Panc1 (cell line): ENCODE measurements at regions not wholly inside any gene's neighbourhood (a gene's known extent, or its start where the extent isn't known, plus 50 kb on each side); places are given as distances from the start of the nearest gene placed in this dataset.

Experiments
- ATAC-seq: fragments of 200-7000 bp; cut with Tn5 transposase; 2 replicates; pipeline ENCODE4 v1.9.1; 2020; ENCODE audit warnings: mild to moderate bottlenecking, moderate library complexity
- BruUV-seq: library from RNA; stranded (reverse); fragments of 400-500 nt; replicated peaks from 2 replicates; lab custom pipeline; 2021; lab: Mats Ljungman, UMichigan
- CTCF ChIA-PET: fragments of 300-600 bp; sonication (Branson Sonifier 250); formaldehyde crosslinking; loops from one replicate; lab custom pipeline; 2022; ENCODE audit warnings: antibody characterized with exemption; lab: Charles Lee
- POLR2A ChIA-PET: fragments of 300-600 bp; sonication (Branson Sonifier 250); formaldehyde crosslinking; loops from one replicate; lab custom pipeline; 2022; ENCODE audit warnings: antibody characterized with exemption; lab: Charles Lee
- DNase-seq: peaks from one replicate; pipeline ENCODE4 v3.0.0-alpha.2; 2010; ENCODE audit warnings: low read depth, low spot score
- H3K27ac ChIP-seq: 2 replicates; pipeline ENCODE4 v1.5.1; 2011; ENCODE audit warnings: mild to moderate bottlenecking, low read length, inconsistent platforms
- H3K27me3 ChIP-seq: fragments of 200-500 bp; sonication (Bioruptor generic); 2 replicates; pipeline ENCODE4 v1.6.0; 2014; ENCODE audit warnings: low read length, inconsistent platforms; ENCODE audit not compliant: control insufficient read depth, insufficient read depth
- H3K36me3 ChIP-seq: fragments of 200-500 bp; sonication (Bioruptor generic); 2 replicates; pipeline ENCODE4 v1.5.1; 2014; ENCODE audit warnings: inconsistent platforms, mild to moderate bottlenecking, low read length, moderate library complexity; ENCODE audit not compliant: control insufficient read depth, insufficient read depth
- H3K4me1 ChIP-seq: 2 replicates; pipeline ENCODE4 v1.5.1; 2011; ENCODE audit warnings: inconsistent platforms, mild to moderate bottlenecking, low read length, moderate library complexity; ENCODE audit not compliant: control insufficient read depth, insufficient read depth
- H3K4me3 ChIP-seq, 2 experiments: 2 replicates each; pipeline ENCODE4 v1.5.1; 2011 to 2012; ENCODE audit warnings: low read depth in 2 of 2, low read length in 2 of 2, mild to moderate bottlenecking in 2 of 2, inconsistent platforms in 1 of 2, moderate library complexity in 1 of 2
- H3K9me3 ChIP-seq: fragments of 200-500 bp; sonication (Bioruptor generic); 2 replicates; pipeline ENCODE4 v1.5.1; 2014; ENCODE audit warnings: low read depth, mild to moderate bottlenecking, inconsistent platforms, low read length, moderate library complexity; ENCODE audit not compliant: control insufficient read depth, insufficient read depth
- CTCF ChIP-seq: fragments of 450-650 bp; IDR thresholded peaks from 2 replicates; pipeline ENCODE4 v1.5.1; 2017; ENCODE audit warnings: mild to moderate bottlenecking
- POLR2AphosphoS5 ChIP-seq: IDR thresholded peaks from 2 replicates; pipeline ENCODE4 v1.6.1; 2012; ENCODE audit warnings: mild to moderate bottlenecking, low read depth, low read length, moderate library complexity
- REST ChIP-seq, 2 experiments: IDR thresholded peaks; 2 replicates each; pipeline ENCODE4 v1.6.1; 2011 to 2012; ENCODE audit warnings: low read depth in 2 of 2, control low read depth in 1 of 2, low read length in 1 of 2, mild to moderate bottlenecking in 1 of 2, moderate library complexity in 1 of 2; ENCODE audit not compliant: insufficient read depth in 1 of 2
- SIN3A ChIP-seq: IDR thresholded peaks from 2 replicates; pipeline ENCODE4 v1.6.1; 2012; ENCODE audit warnings: low read depth, mild to moderate bottlenecking, low read length, moderate library complexity, borderline replicate concordance; ENCODE audit not compliant: insufficient read depth
- TCF7L2 ChIP-seq: IDR thresholded peaks from 2 replicates; pipeline ENCODE4 v1.6.1; 2011; ENCODE audit warnings: mild to moderate bottlenecking, low read depth, low read length, inconsistent platforms
- in situ Hi-C: cut with HindIII; loops from 2 replicates; pipeline ENCODE4 v1.10.0; 2016; ENCODE audit warnings: low sequenced_read_pairs, low pct_unique_long_range_greater_than_20kb
- intact Hi-C: fragments of 100-400 bp; cut with micrococcal nuclease; formaldehyde crosslinking; loops from one replicate; pipeline ENCODE4 v1.10.0; 2022; ENCODE audit not compliant: unreplicated experiment

- POLR2A ChIA-PET, result no interaction called here
- ATAC-seq (no peak), DNase-seq (no peak)
- Histone ChIP-seq H3K36me3 (no peaks in the 10 kb centered on the region), H3K4me3 (no peak overlapping the region), H3K9me3 (no peaks in the 10 kb centered on the region), H3K27ac (no peak overlapping the region), H3K4me1 (no peaks in the 10 kb centered on the region), H3K27me3 (no peaks in the 10 kb centered on the region)
- in situ Hi-C loops, result no loop called here
- TF ChIP-seq CTCF, result no peak
- no peak for TF ChIP-seq TCF7L2
- TF ChIP-seq REST (IDR thresholded peaks at IDR 0.05; ENCODE audit: insufficient read depth in 1 of 2, low read depth in 2 of 2, low read length in 1 of 2), result no peak
- TF ChIP-seq SIN3A, result no peak
- TF ChIP-seq POLR2AphosphoS5, result no peak
- intact Hi-C loops, result no loop called here
- CTCF ChIA-PET, result no interaction called here
- BruUV-seq, result no TSS peak
Measured at GRCh38 chr1:222189218-222189617, 358.7 kb downstream of the HHIPL2 start.

DNA sequence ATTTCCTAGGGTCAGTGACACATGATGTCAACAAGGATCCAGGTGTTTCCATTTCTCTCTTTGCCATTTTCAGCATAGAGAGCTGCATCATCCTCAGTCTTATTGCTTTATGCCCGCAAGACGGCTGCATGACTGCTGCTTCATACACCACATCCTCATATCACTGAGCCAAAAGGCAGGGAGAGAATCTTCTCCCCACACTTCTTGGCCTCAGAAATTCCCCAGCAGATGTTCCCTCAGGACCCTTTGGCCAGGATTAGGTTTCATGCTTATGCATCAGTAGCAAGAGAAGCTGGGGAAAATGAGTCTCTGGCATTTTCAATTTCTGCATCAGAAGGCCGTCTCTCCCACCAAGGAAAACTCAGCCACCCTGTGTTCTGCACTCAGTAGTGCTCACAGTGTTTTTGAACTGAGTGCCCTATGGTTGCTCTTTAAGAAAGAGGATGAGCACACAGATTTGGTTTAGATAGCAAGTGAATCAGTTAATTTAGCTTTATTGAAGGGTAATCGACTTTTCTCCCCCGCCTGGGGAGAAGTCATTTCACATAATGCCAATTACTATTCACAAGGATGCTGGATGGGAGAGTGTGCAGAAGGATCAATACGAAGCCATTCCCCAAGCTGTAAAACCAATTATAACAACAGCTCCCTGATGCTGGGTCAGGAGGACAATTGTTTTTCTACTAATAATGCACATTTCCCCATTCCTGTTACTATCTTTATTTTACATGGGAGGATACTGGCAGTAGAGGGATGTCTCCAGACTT, 360.2 kb downstream of the HHIPL2 start:
- no TSS peak for BruUV-seq
- ATAC-seq (no peak), DNase-seq (no peak)
- Histone ChIP-seq H3K27me3 (no peaks in the 10 kb centered on the region), H3K4me3 (no peak overlapping the region), H3K4me1 (no peaks in the 10 kb centered on the region), H3K9me3 (no peaks in the 10 kb centered on the region), H3K27ac (no peak overlapping the region), H3K36me3 (no peaks in the 10 kb centered on the region)
- in situ Hi-C loops (no loop called here), intact Hi-C loops (no loop called here)
- ChIA-PET CTCF (no interaction called here), POLR2A (interaction anchor here (0.7 kb wide), 1 partner anchor 568 kb away, joined by 5 read pairs; no protein-coding TSS in a partner anchor)
- TF ChIP-seq TCF7L2, result no peak
- TF ChIP-seq POLR2AphosphoS5, result no peak
- no peak for TF ChIP-seq SIN3A
- no peak for TF ChIP-seq CTCF
- no peak for TF ChIP-seq REST (IDR thresholded peaks at IDR 0.05; ENCODE audit: insufficient read depth in 1 of 2, low read depth in 2 of 2, low read length in 1 of 2)
